DMS53 treated with DMSO at 0.1 percent for 48 hours (cell line): ENCODE measurements at regions not wholly inside any gene's neighbourhood (a gene's known extent, or its start where the extent isn't known, plus 50 kb on each side); places are given as distances from the start of the nearest gene placed in this dataset.

Experiments used
- DNase-seq: peaks from one replicate; lab custom pipeline; 2025; ENCODE audit not compliant: unreplicated experiment; lab: John Stamatoyannopoulos, UW

DNA sequence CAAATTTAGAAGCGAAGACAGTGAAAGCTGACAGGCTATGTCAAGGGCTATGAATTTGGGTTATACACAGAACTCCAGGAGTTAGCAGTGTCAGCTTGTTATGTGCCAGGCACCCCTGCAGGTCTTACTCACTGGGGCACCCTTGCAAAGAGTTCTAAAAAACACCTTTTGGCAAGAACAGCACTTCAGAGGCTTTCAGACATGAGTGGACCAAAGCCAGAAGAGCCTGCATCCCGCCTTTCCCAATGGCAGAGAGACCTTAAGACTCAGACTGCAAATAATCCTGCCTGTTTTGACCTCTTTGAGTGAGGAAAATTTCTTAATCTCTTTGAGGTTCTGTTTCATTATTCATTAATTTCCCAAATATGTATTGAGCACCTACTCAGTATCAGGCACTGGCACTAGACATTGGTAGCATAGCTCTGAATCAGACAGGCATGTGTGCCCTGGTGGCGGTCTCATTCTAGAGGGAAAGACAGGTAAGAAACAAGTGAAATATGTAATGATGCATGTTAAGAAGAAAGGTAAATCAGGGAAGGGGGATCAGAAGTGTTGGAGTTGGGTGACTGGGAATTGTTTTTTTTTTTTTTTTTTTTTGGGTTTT is 280.0 kb downstream of the KBTBD8 start:
- no peak for DNase-seq

- DNase-seq = no peak
These were observed 288.5 kb downstream of the KBTBD8 start for GRCh38 chr3:67286586-67286985.

DNA sequence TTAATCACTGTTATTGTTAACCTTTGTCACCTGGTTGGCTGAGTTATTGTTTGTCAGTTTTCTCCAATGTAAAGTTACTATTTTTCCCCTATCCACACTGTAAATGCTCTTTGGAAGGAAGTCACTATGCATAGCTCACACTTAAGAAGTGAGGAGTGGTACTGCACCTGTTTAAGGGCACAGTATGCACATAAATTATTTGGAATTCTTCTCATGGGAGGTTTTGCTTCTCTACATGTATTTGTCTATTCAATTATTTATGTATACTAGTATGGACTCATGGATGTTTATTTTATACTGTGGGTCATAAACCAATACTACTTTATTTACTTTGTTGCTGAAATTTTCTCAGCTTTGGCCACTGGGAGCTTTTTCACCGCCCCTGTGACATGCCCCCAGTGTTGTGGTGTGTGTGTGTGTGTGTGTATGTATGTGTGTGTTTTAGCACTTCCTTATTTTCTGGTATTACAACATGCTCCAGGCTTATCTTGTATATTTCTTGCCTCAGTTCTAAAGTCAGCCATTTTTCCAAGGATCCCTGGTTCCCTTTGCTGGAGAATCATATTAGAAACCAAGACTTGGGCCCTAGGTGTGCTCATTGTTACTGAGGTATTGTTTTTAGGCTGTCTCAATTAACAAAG is 290.5 kb downstream of the KBTBD8 start:
- no peak for DNase-seq

- no peak for DNase-seq
These were observed 291.5 kb downstream of the KBTBD8 start for GRCh38 chr3:67289626-67290025.

- no peak for DNase-seq
These were observed 292.3 kb downstream of the KBTBD8 start for GRCh38 chr3:67290438-67290837.

- no peak for DNase-seq
These were observed 293.5 kb downstream of the KBTBD8 start for GRCh38 chr3:67291287-67292252.

GRCh38 chr3:67292356-67293121 is 294.4 kb downstream of the KBTBD8 start:
- no peak for DNase-seq

GRCh38 chr3:67294341-67294740 is 296.2 kb downstream of the KBTBD8 start:
- DNase-seq = no peak

GRCh38 chr3:67296039-67296892 is 298.2 kb downstream of the KBTBD8 start:
- DNase-seq = no peak

GRCh38 chr3:67297715-67298475 is 299.8 kb downstream of the KBTBD8 start:
- no peak for DNase-seq

DNA sequence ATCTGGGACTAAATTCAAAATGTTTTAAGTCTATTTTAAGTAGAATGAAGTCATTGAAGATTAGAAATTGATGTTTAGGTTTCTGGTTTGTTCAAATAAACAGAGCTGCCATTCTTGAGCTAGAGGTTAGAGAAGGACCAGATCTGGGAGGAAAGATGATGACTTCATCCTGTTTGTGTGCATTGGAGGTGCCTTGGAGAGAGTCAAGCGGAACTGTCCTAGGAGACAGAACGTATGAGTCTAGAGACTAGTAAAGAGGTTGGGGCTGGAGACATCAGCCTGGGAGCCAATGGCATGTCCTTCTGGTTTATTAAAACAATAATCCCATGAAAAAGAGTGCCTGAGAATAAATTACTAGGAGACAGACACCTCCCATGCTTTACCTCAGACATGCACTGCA is 303.4 kb downstream of the KBTBD8 start:
- DNase-seq = no peak

DNA sequence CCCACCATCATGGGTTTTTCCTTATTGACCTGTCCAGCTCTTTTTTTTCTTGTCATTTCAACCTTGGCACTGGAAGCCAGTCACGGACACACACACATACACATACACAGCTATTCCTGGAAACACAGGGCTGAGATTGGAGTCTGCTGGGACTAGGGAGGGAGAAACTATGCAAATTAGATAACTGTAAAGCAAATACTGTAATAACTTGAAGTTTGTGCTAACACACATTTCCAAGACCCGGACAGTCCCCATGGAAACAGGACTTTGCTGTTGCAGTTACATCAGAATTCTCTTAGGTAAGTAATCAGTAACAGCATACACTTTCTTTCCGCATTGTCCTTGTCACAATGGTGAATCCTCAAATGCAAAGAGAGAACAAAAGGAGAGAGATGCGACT is 304.4 kb downstream of the KBTBD8 start:
- no peak for DNase-seq

DNA sequence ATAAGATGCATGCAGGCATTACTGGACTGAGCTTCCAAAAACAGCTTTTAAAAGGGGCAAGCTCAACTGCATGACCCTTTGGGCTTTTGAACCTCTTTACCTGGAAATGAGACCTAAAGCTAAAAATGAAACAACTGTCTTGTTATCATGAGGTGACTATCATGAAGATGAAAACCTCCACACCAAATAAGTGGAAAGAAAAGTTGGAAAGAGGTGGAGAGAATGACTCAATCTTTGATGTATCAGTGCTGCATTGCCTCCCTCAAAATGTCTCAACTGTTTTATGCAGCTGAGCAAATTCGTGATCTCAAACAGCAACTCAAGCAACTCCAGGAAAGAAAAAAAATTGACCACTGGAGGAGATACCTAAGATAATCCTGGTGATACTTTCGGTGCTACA is 307.1 kb downstream of the KBTBD8 start:
- no peak for DNase-seq

DNA sequence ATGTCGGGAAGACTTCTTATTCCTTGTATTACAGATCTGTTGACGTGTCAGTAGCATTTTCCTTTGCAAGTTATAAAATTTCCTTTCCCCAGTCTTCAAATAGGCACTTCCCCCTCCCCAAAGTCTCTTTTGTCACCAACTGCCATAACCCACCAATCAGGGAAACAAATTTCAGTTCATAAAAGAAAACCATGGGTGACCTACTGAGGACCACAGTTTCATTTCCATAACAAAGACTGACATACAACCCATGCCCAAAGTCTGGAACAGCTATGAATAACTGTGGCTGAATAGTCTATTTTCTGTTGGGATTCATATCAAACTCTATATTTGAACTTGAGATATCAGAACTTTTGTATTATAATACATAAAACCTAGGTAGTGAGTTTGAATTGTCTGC is 307.8 kb downstream of the KBTBD8 start:
- DNase-seq = no peak

GRCh38 chr3:67311440-67311839 is 313.3 kb downstream of the KBTBD8 start:
- no peak for DNase-seq

- DNase-seq = no peak
These were observed 314.0 kb downstream of the KBTBD8 start for GRCh38 chr3:67312155-67312554.

- no peak for DNase-seq
These were observed 320.1 kb downstream of the KBTBD8 start for GRCh38 chr3:67318162-67318561.

DNA sequence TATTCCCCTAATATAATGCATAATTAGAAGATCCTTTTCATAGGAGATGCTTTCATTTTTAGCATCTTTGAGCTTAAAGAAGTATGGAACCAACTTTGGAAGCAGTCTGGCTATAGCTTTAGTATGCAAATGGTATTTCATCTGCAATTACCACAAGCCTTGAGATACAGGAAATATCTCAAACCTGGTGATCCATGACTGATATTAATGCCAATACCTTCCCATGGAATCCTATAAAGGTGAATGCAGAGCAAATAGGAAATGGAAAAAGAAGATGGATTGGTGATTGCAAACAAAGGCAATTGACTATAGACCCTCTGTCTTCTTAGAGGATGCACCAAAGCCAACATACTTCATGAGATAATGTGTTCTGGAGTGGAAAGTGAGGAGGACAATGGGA is 326.4 kb downstream of the KBTBD8 start:
- DNase-seq = no peak
